GM12878 (cell line): ENCODE measurements at regions not wholly inside any gene's neighbourhood (a gene's known extent, or its start where the extent isn't known, plus 50 kb on each side); places are given as distances from the start of the nearest gene placed in this dataset.

Experiments
- ATAC-seq: fragments of 200-7000 bp; cut with Tn5 transposase; 3 replicates; pipeline ENCODE4 v1.9.1; 2020; ENCODE audit warnings: mild to moderate bottlenecking, moderate library complexity
- BruUV-seq: library from RNA; stranded (reverse); fragments of 400-500 nt; replicated peaks from 2 replicates; lab custom pipeline; 2021; lab: Mats Ljungman, UMichigan
- CTCF ChIA-PET: fragments of 300-600 bp; sonication (Branson Sonifier 250); formaldehyde crosslinking; extraction: SDS; loops from one replicate; lab custom pipeline; 2021; ENCODE audit warnings: inconsistent platforms; lab: Yijun Ruan, JAX
- POLR2A ChIA-PET: fragments of 350-600 bp; formaldehyde crosslinking; extraction: SDS; loops from one replicate; lab custom pipeline; 2021; ENCODE audit warnings: inconsistent platforms; lab: Charles Lee
- RAD21 ChIA-PET: fragments of 300-600 bp; sonication (Branson Sonifier 250); formaldehyde crosslinking; loops from one replicate; lab custom pipeline; 2023; ENCODE audit warnings: antibody characterized with exemption; ENCODE audit not compliant: unreplicated experiment; lab: Charles Lee
- SMC1A ChIA-PET: fragments of 300-600 bp; sonication (Branson Sonifier 250); formaldehyde crosslinking; loops from one replicate; lab custom pipeline; 2023; ENCODE audit not compliant: unreplicated experiment, uncharacterized antibody; lab: Charles Lee
- DNase-seq: peaks from one replicate; pipeline ENCODE4 v3.0.0-alpha.2; 2011; ENCODE audit warnings: low read depth, low spot score
- FAIRE-seq: peaks from 3 replicates; lab custom pipeline; 2011; peaks lifted over from hg19 to GRCh38; lab: Jason Lieb, UNC
- H2AFZ ChIP-seq: 2 replicates; pipeline ENCODE4 v1.6.0; 2011; ENCODE audit warnings: low read depth, low read length, control low read depth; ENCODE audit not compliant: control insufficient read depth
- H3K27ac ChIP-seq: 2 replicates; pipeline ENCODE4 v1.5.1; 2011; ENCODE audit warnings: control low read depth; ENCODE audit not compliant: control insufficient read depth, insufficient read depth
- H3K27me3 ChIP-seq, 2 experiments: replicated peaks in 1 of 2; 2 replicates each; pipeline versions ENCODE4 v1.6.0 to v1.6.1; 2011; ENCODE audit warnings: low read length in 1 of 2; ENCODE audit not compliant: control insufficient read depth in 2 of 2, insufficient read depth in 2 of 2
- H3K36me3 ChIP-seq, 2 experiments: 2 replicates each; pipeline ENCODE4 v1.5.1; 2011; ENCODE audit warnings: low read length in 1 of 2; ENCODE audit not compliant: control insufficient read depth in 2 of 2, insufficient read depth in 2 of 2
- H3K4me1 ChIP-seq: 2 replicates; pipeline ENCODE4 v1.6.1; 2011; ENCODE audit warnings: mild to moderate bottlenecking, low read length, moderate library complexity, mixed read lengths; ENCODE audit not compliant: control insufficient read depth, insufficient read depth
- H3K4me2 ChIP-seq: 2 replicates; pipeline ENCODE4 v1.6.0; 2011; ENCODE audit warnings: control low read depth; ENCODE audit not compliant: control insufficient read depth, insufficient read depth
- H3K4me3 ChIP-seq: fragments of 200-600 bp; sonication (generic); 2 replicates; pipeline ENCODE4 v1.5.1; 2016
- H3K79me2 ChIP-seq: 2 replicates; pipeline ENCODE4 v1.6.0; 2011; ENCODE audit warnings: low read length; ENCODE audit not compliant: control insufficient read depth, insufficient read depth
- H3K9ac ChIP-seq: 2 replicates; pipeline ENCODE4 v1.8.0; 2011; ENCODE audit warnings: low read length, control low read depth, mixed read lengths; ENCODE audit not compliant: control insufficient read depth, insufficient read depth
- H3K9me3 ChIP-seq: replicated peaks from 3 replicates; pipeline ENCODE4 v1.5.1; 2011; ENCODE audit warnings: mild to moderate bottlenecking, low read length; ENCODE audit not compliant: control insufficient read depth, insufficient read depth
- H4K20me1 ChIP-seq: 2 replicates; pipeline ENCODE4 v1.6.0; 2011; ENCODE audit not compliant: control insufficient read depth, insufficient read depth
- ATF3 ChIP-seq: IDR thresholded peaks from 2 replicates; pipeline ENCODE4 v1.6.1; 2011; ENCODE audit warnings: low read depth, mild to moderate bottlenecking, low read length, moderate library complexity, borderline replicate concordance; ENCODE audit errors: extremely low read depth
- ESRRA ChIP-seq: IDR thresholded peaks from 2 replicates; pipeline ENCODE4 v1.6.1; 2012; ENCODE audit warnings: mild to moderate bottlenecking, low read length, improper control_type of control experiment
- FOXM1 ChIP-seq: IDR thresholded peaks from 2 replicates; pipeline ENCODE4 v1.6.1; 2012; ENCODE audit warnings: low read depth, mild to moderate bottlenecking, inconsistent platforms, low read length, moderate library complexity
- HDAC6 ChIP-seq: fragments of 200-600 bp; sonication (generic); IDR thresholded peaks from one replicate; pipeline ENCODE4 v1.8.0; 2017; ENCODE audit warnings: antibody characterized with exemption; ENCODE audit not compliant: unreplicated experiment
- LARP7 ChIP-seq: fragments of 450-650 bp; IDR thresholded peaks from 2 replicates; pipeline ENCODE4 v1.6.1; 2017; ENCODE audit warnings: mild to moderate bottlenecking
- MEF2A ChIP-seq: IDR thresholded peaks from 2 replicates; pipeline ENCODE4 v1.6.1; 2011; ENCODE audit warnings: low read depth, mild to moderate bottlenecking, low read length, moderate library complexity; ENCODE audit not compliant: insufficient read depth
- MTA2 ChIP-seq: fragments of 450-650 bp; IDR thresholded peaks from 2 replicates; pipeline ENCODE4 v1.6.1; 2016; ENCODE audit warnings: low read depth, mild to moderate bottlenecking, moderate library complexity
- NFIC ChIP-seq: IDR thresholded peaks from 2 replicates; pipeline ENCODE4 v1.6.1; 2012; ENCODE audit warnings: low read depth, mild to moderate bottlenecking, inconsistent platforms, low read length, moderate library complexity
- PAX5 ChIP-seq: IDR thresholded peaks from 2 replicates; pipeline ENCODE4 v1.6.1; 2011; ENCODE audit warnings: low read depth, low read length, borderline replicate concordance
- RELA ChIP-seq: fragments of 450-650 bp; IDR thresholded peaks from 2 replicates; pipeline ENCODE4 v1.8.0; 2014; ENCODE audit warnings: borderline replicate concordance; ENCODE audit not compliant: partially characterized antibody
- SMAD1 ChIP-seq: fragments of 450-650 bp; IDR thresholded peaks from 2 replicates; pipeline ENCODE4 v1.6.1; 2018; ENCODE audit warnings: mild to moderate bottlenecking, low read depth; ENCODE audit not compliant: partially characterized antibody
- SP1 ChIP-seq: IDR thresholded peaks from one replicate; pipeline ENCODE4 v1.6.1; 2011; ENCODE audit warnings: low read depth, low read length
- WRNIP1 ChIP-seq: IDR thresholded peaks from 2 replicates; pipeline ENCODE4 v1.6.1; 2011; ENCODE audit warnings: low read depth, low read length, improper control_type of control experiment, borderline replicate concordance
- ZSCAN29 ChIP-seq: fragments of 450-650 bp; IDR thresholded peaks from 2 replicates; pipeline ENCODE4 v1.6.1; 2017; ENCODE audit warnings: mild to moderate bottlenecking, moderate library complexity
- WGBS: methylation state at CpG from one replicate; pipeline ENCODE4 v1.1.6; 2016; ENCODE audit warnings: low lambda C conversion rate; ENCODE audit not compliant: insufficient replicate concordance, insufficient coverage; ENCODE audit errors: missing lambda C conversion rate; 5-methylcytosine and 5-hydroxymethylcytosine counted together
- in situ Hi-C: fragments of 300-500 bp; cut with MboI; formaldehyde crosslinking; loops from 9 replicates; pipeline ENCODE4 v1.14.3; 2018; ENCODE audit warnings: mixed read lengths
- intact Hi-C: fragments of 100-400 bp; cut with micrococcal nuclease; formaldehyde crosslinking; loops from one replicate; pipeline ENCODE4 v1.14.2; 2022; ENCODE audit not compliant: unreplicated experiment
- TF ChIP-seq, protein P1 (sequence below): IDR thresholded peaks from 2 replicates; pipeline ENCODE4 v1.6.1; 2012; ENCODE audit warnings: low read length, inconsistent platforms

DNA sequence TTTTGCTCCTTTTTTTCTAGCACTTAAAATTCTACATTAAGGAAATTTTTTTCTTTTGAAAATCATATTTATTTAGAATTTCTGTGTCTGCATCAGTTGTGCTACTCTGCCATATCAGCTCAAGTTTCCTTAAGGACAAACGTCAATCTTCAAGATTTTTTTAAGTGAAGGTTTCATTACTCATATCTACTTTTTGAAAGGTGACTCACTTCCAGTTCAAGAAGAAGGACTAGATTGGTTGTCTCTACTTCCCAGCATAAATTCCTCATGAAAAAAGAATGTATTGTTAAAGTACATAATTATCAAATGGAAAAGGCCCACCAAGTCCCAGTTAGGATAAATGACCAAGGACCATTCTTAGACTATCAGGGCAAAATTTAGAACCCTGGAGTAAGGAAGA, 626.5 kb downstream of the DMRTA1 start:
- CTCF ChIA-PET: no interaction called here
- H4K20me1 ChIP-seq: no peaks in the 10 kb centered on the region
- no peak overlapping the region for H3K4me3 ChIP-seq
- ATAC-seq: no peak
- H3K9ac ChIP-seq: no peak overlapping the region
- no peak for FAIRE-seq
- RAD21 ChIA-PET: no interaction called here
- H3K9me3 ChIP-seq: no peaks in the 10 kb centered on the region
- POLR2A ChIA-PET: no interaction called here
- no peak for DNase-seq
- no peak overlapping the region for H3K27ac ChIP-seq
- intact Hi-C loops (no loop called here), in situ Hi-C loops (no loop called here)
- SMC1A ChIA-PET: interaction anchor here (1.3 kb wide), 1 partner anchor 173 kb away, joined by 3 read pairs; no protein-coding TSS in a partner anchor
- no peak overlapping the region for H3K4me2 ChIP-seq
- no peaks in the 10 kb centered on the region for H3K27me3 ChIP-seq
- H3K4me1 ChIP-seq: no peaks in the 10 kb centered on the region
- no peaks in the 10 kb centered on the region for H3K79me2 ChIP-seq
- WGBS: 0% methylated on average over 1 of the region's 1 CpG
- no peak overlapping the region for H2AFZ ChIP-seq
- TF ChIP-seq ATF3 (no peak), PAX5 (no peak), NFIC (no peak), ESRRA (no peak), MEF2A (no peak), WRNIP1 (no peak), RELA (no peak), LARP7 (no peak), HDAC6 (no peak), MTA2 (no peak), SMAD1 (no peak), ZSCAN29 (no peak), SP1 (no peak), FOXM1 (no peak)
- TF ChIP-seq, protein P1, sequence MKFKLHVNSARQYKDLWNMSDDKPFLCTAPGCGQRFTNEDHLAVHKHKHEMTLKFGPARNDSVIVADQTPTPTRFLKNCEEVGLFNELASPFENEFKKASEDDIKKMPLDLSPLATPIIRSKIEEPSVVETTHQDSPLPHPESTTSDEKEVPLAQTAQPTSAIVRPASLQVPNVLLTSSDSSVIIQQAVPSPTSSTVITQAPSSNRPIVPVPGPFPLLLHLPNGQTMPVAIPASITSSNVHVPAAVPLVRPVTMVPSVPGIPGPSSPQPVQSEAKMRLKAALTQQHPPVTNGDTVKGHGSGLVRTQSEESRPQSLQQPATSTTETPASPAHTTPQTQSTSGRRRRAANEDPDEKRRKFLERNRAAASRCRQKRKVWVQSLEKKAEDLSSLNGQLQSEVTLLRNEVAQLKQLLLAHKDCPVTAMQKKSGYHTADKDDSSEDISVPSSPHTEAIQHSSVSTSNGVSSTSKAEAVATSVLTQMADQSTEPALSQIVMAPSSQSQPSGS: no peak
- TF ChIP-seq, all 136 proteins: peak for 0
- BruUV-seq: no TSS peak
- no peaks in the 10 kb centered on the region for H3K36me3 ChIP-seq
